Left cardiac atrium (tissue), 4 donors: ENCODE measurements at regions not wholly inside any gene's neighbourhood (a gene's known extent, or its start where the extent isn't known, plus 50 kb on each side); places are given as distances from the start of the nearest gene placed in this dataset.

ENCODE experiments used
- ATAC-seq, 2 donors: fragments of 200-7000 bp; cut with Tn5 transposase; one replicate each; pipeline ENCODE4 v1.9.1; 2020; ENCODE audit warnings: mild to moderate bottlenecking in 2 of 2, moderate library complexity in 2 of 2
- DNase-seq: peaks from one replicate; pipeline ENCODE4 v3.0.0-alpha.2; 2020
- intact Hi-C, 2 donors: fragments of 100-400 bp; cut with DNase I; formaldehyde crosslinking; loops; one replicate each; pipeline versions ENCODE4 v1.14.1 to v1.15.1; 2022 to 2023
- donor health status: DM: no; HTN: yes; CAD: no.
- donor health status: DM: no; HTN: yes; CAD: no; lungs with severe emphysema.
- donor health status: DM: yes; HTN: yes; CAD: no.
- donor health status: Dilated cardiomyopathy.

DNA sequence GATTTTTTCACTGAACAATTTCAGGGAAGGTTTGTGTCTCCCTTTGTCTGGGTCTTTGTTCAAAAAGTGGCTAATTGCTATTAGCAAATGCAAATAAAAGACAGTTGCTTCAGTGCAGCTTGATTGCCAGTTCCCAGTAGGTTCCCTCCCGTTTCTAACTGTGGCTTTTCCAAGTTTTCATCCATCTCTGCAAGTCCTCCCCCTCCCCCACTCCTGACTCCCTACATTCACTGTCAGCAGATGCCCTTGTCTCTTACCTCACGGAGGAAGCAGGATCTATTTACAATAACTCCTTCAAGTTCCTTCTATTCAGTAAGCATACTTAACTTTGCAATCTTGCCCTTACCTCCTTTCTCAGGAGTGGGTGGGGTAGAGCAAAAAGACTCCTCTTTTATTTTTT, 55.4 kb upstream of the SCEL start:
- intact Hi-C loops, result no loop called here
- no peak for ATAC-seq
- DNase-seq, result no peak

DNA sequence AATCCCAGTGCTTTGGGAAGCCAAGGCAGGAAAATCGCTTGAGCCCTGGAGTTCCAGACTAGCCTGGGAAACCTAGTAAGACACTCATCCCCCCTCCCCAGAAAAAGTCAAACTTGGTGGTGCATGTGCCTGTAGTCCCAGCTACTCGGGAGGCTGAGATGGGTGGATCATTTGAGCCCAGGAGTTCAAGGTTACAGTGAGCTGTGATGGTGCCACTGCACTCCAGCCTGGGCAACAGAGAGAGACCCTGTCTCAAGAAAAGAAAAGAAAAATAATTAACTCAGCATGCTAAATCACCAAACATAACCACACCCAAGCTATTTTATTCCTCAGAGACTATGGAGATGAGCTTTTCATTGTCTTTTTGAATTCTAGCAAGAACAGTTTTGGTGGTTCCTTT, 56.2 kb upstream of the SCEL start:
- DNase-seq, result no peak
- intact Hi-C loops, result loop anchor here in 1 of 2 donors (10.0 kb wide), 2 partner anchors 155 to 205 kb away; partner anchors contain the start of gene MYCBP2
- no peak for ATAC-seq

DNA sequence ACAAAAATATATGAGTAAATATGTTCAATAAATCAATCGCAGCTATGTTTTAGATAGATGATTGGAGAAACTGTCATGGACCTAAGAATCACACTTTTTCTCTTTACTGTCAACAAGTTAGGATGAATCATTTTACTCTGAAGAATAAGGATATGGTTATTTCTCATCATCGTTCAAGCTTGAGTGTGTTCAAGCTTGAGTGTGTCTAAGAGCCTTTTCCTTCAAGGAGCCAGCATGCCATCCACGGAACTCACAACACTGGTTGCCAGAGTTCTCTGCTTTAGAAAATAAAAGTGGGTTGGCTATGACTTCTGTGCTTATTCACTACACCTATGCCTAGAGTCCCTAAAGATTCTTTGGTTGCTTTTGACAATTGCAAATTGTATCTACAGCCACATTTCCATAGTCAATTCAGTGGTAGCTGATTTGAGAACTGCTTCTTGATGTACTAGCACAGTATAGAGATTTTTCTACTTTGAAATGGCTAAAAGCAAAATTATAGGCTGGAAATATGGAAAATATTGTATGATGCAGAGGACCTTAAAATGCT, 58.1 kb upstream of the SCEL start:
- intact Hi-C loops, result loop anchor here in 1 of 2 donors (10.0 kb wide), 2 partner anchors 153 to 203 kb away; partner anchors contain the start of gene MYCBP2
- ATAC-seq, result peak in 1 of 2 donors; percentile 18
- DNase-seq, result no peak

DNA sequence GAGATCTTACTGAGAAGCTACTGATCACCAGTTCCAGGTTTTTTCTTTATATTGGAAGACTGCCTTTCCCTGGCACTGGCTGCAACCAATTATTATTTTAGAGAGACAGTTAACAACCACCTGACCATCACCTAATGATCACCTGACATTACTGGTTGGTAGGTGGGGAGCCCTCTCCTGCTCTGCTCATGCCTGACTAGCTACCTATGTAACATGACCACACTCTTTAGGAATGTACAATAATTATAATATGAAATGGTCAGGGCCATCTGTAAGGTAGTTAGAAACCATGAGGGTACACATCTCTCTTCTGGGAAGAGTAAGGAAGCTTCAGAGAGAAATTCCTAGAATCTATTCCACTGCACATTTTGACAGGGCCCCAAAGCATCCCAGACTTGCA, 59.0 kb upstream of the SCEL start:
- intact Hi-C loops, result loop anchor here in 1 of 2 donors (10.0 kb wide), 2 partner anchors 152 to 202 kb away; partner anchors contain the start of gene MYCBP2
- no peak for ATAC-seq
- no peak for DNase-seq

DNA sequence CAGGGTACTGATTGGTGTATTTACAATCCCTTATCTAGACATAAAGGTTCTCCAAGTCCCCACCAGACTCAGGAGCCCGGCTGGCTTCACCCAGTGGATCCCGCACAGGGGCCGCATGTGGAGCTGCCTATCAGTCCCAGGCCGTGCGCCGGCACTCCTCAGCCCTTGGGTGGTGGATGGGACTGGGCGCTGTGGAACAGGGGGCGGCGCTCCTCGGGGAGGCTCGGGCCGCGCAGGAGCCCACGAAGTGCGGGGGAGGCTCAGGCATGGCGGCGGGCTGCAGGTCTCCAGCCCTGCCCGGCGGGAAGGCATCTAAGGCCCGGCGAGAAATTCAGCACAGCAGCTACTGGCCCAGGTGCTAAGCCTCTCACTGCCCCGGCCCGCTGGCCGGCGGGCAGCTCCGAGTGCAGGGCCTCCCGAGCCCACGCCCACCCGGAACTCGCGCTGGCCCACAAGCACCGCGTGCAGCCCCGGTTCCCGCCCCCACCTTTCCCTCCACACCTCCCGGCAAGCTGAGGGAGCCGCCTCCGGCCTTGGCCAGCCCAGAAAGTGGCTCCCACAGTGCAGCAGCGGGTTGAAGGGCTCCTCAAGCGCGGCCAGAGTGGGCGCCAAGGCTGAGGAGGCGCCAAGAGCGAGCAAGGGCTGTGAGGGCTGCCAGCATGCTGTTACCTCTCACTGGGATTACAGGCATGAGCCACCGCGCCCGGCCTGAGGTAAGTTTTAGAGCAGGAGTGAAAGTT, 60.0 kb upstream of the SCEL start:
- DNase-seq (no peak), ATAC-seq (no peak)
- intact Hi-C loops, result loop anchor here in 1 of 2 donors (10.0 kb wide), 2 partner anchors 151 to 201 kb away; partner anchors contain the start of gene MYCBP2

DNA sequence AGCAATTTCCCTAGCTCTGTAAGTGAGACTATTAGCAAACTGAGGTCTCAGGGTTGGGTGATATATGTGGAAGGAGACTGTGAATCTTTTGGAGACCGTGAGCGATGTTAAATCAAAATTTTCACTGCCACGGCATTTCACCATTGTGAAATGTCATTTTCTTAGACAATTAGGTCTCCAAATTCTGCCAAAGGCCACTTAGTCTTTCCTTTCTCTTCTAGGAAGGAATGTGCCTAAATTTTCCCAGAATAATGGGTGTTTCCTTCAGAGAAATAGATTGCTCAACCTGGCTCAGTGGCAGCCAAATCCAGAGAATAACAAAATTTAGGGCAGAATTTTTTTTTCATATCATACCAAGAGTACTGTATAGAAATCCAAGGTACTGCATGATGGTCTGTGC, 64.5 kb upstream of the SCEL start:
- intact Hi-C loops, result loop anchor here in 1 of 2 donors (10.0 kb wide), 2 partner anchors 146 to 196 kb away; partner anchors contain the start of gene MYCBP2
- DNase-seq, result no peak
- peak in 1 of 2 donors; percentile 27 for ATAC-seq

DNA sequence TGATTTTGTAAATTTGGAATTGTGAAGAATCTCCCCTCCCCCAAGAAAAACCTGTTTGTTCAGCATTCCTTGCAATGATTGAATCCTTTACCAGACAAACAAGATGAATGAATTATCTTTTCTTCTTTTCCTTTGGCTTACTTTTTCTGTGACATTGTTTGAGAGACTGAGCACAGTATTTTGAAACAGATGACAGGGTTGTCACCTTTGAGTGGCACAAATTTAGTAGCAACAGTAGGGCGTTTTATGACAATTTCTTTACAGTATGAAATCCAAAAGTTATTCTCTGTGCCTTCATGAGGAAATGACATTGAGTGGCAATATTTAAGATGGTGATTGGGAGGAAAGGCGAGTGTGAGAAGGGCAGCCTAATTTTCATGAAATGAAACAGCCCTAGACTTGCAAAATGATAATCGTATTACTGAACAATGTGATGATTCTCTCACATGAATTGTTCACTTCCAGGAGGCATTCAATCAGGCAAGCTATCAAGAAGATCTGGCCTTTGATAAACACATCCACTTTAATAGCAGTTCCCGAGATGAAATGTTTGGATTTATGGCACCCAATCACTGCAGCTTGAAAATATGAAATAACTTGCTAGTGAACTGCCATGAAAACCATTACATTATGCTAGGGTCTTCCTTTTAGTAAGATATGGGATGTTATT, 68.6 kb upstream of the SCEL start:
- intact Hi-C loops, result no loop called here
- no peak for DNase-seq
- no peak for ATAC-seq

DNA sequence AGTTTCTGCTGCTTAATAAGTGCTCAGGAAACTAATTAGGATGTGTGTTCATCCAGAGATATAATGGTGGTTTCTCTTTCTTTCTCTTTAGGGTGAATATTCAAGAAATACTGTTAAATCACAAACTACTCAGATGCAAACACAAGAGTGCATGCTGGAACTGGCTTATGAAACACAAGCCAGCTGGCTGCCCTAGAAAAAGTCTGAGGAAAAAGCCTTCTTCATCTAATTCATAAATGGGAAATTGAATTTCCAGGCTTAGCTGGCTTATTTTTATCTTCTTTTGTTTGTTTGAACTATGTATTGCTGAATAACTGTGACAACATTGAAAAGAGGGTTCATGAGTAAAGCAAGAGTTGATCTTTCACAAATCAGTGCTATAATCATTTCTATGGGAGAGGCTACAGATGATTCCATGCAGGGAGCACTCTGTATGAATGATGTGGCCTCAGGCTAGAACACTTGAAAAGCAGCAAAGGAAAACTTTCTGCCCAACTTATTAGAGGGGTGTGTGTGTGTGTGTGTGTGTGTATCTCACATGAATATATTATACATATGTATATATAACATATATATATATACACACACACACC, 69.8 kb upstream of the SCEL start:
- no peak for ATAC-seq
- intact Hi-C loops, result no loop called here
- DNase-seq, result no peak

DNA sequence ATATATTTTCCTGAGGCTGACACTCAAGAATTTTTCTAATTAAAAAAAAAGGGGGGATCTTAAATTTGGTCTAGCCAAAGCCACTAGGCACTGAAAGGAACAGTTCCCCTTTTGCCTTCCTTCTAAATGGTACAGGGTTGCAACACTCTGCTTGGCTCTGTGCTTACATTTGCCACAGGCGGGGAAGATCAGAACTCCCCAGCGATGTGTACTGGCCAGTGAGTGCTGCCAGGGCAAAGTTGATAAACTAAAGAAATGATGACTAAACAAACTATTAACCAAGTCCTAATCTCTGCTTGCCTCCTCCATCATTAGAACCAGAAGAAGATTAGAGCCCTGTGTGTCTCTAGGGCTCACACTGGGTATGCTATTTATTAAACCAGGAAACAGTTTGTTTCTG, 75.3 kb upstream of the SCEL start:
- intact Hi-C loops, result no loop called here
- ATAC-seq (peak; percentile 93 to 97), DNase-seq (peak; percentile 61)

DNA sequence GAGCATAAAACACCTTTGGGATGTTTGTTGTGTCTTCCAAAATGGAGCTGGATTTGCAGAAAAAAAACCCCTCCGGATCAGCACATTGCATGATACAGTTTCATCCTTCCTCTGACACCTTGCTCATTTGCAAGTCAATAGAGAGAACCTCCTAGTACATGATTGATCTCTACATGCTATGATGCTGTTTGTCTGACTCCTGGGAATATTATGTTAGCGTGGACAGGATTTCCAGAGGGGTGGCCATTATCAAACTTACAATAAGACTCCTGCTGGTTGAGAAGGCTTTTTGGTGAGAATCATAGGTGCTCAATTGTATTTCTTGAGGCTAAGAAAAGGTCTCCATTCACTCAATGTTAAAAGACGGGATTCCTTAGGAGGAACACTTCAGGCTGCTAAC, 75.9 kb upstream of the SCEL start:
- no peak for ATAC-seq
- intact Hi-C loops, result no loop called here
- DNase-seq, result no peak

DNA sequence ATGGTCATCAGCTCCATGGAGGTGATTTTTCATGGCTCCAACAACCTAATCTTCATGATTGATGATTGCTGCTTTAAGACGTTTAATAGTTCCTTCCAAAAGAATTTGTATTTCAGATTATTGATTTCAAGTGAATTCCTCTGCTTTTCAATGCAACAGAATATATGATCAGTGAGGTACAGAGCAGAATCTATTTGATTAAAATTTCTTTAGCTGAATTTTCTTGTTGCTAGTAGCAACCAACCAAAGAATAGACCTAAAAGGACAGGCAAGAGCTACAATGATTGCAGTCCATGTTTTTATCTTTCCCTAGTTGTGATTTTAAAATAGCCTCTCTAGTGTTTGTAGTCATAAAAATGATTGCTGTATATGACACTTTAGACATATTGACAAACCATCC, 76.8 kb upstream of the SCEL start:
- intact Hi-C loops, result no loop called here
- ATAC-seq (no peak), DNase-seq (no peak)

DNA sequence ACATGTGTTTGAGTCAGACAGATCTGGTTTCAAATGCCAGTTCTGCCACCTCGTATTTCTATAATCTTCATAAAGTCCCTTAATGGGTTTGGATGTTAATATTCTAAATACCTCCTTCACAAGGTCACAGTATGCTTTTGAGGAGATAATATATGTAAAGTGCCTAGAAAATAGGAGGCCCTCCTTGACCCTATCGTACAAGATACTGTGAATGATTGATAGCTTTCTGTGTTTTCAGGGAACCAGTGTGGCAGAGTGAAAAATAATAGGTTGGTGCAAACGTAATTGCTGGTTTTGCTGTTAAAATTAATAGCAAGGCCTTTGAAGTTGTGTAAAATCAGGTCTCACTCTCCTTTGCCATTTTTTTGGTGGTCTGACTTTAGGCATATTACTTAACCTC, 77.5 kb upstream of the SCEL start:
- intact Hi-C loops, result no loop called here
- no peak for ATAC-seq

DNA sequence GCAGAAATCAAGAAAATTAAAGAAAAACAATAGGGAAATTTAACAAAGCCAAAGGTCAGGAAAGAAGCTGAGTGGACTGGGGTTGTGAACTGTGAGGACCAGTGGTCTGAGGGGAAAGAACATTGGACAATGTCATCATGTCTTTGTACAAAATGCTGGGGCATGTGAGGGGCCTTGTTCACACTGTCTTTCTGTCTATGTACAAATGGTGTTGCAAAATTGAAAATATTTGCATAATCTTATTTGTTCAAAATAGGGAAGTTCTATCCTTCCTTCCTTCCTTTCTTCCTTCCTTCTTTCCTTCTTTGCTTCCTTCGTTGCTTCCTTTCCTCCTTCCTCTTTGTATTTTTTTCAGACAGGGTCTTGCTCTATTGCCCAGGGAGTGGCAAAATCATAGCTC, 79.2 kb upstream of the SCEL start:
- intact Hi-C loops, result no loop called here
- no peak for ATAC-seq

More for the DNA sequence above, 77.5 kb upstream of the SCEL start:
- no peak for DNase-seq

DNA sequence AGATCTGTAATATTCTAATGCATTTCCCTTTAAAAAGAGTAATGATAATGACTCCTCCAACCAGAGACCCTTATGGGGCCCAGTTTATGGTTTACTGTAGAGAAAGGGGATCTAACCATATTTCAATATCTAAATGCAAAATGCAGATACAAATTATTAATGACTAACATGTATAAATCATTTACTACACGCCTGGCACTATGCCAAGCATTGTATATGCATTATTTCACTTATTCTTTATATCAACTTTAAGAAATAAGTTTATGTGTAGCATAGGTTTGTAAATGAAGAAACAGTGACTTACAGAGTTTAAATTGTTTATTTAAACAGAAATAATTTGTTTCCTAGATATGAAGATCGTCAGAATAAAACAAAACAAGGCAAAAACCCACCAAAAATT, 86.2 kb upstream of the SCEL start:
- intact Hi-C loops, result no loop called here
- DNase-seq, result no peak
- no peak for ATAC-seq

More for the DNA sequence above, 79.2 kb upstream of the SCEL start:
- DNase-seq, result no peak

DNA sequence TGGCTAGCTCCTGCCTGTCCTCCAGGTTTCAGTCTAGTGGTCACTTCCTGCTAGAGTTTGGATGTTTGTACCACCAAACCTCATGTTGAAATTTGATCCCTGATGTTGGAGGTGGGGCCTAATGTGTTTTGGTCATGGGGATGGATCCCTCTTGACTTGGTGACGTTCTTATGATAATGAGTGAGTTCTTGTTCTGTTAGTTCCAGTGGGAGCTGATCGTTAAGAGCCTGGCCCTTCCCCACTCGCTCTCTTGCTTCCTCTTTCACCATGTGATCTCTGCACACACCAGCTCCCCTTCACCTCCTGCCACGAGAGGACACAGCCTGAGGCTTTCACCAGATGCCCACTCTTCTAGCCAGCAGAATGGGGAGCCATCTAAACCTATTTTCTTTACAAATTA, 86.8 kb upstream of the SCEL start:
- intact Hi-C loops, result no loop called here
- DNase-seq (no peak), ATAC-seq (peak in 1 of 2 donors; percentile 14)

DNA sequence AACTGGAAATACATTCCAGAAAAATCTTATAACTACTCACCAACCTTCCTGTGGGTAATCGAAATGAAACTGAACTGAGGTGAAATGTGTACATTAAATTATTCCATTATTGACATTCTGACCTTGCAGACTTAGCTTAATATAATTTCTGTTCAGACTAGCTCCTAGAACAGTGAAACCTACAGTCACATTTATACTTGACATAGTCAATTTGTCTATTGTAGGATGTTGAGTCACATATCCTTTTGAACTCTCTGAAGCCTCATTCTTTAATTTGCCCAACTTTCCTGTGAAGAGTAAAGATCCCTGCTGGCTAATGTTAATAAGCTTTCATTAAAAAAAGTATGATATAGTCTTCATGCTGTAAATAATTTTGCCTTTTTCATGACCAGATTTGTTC, 92.0 kb upstream of the SCEL start:
- no peak for DNase-seq
- no peak for ATAC-seq
- intact Hi-C loops, result no loop called here

DNA sequence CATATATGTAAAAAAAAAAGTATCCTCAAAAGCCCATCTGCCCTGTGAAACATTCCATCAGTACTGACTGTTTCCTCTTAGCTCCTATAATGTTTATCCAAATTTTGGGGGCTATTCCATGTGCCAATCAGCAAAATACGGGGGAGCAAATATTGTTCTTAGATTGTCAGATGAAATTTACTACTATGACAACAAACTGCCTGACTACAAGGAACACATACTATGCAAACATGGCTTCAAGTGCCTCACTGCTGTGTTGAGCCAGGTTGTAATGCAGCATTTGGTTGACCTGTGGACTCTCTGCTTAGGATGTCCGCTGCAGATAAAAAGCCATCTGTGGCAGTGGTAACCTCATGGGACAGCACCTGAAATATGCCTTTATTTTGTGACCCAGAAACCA, 98.2 kb upstream of the SCEL start:
- DNase-seq (no peak), ATAC-seq (no peak)
- intact Hi-C loops, result no loop called here

DNA sequence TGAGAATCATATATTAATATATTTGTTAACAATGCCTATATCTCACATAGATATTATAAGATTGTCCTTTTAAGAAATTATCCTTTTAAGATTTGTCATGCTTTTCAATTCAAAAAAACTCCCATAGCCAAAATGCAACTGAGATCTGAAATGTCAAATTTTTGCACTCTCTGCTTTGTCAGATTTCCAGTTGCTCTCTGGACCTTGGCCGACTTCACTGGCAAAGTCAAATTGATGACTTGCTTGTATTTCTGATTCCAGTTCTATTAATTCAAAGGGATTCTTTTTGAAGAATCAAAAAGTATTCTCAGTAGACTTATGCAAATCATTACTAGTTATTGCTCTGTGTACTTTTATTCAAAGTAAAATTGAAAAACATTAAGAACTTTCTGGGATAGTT, 101.2 kb upstream of the SCEL start:
- no peak for DNase-seq
- intact Hi-C loops, result no loop called here
- ATAC-seq, result no peak

DNA sequence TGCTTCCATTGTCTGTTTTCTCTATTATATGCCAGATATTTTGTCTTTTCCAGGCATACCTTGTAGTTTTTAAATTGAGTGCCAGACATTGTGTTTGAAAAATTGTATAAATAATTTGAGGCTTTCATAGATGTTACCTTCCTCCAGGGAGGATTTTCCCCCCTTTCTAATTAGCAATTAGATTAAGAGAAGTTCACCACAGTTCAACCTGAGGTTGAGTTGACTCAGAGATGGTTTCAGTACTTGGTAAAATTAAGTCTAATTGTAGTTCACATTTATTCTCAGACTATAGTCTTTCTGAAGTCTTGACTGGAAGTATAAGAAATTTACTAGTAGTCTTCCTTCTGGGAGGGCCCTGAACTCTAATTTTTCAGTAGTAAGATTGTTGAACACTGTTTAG, 104.1 kb upstream of the SCEL start:
- intact Hi-C loops, result no loop called here
- DNase-seq, result no peak
- ATAC-seq, result no peak

DNA sequence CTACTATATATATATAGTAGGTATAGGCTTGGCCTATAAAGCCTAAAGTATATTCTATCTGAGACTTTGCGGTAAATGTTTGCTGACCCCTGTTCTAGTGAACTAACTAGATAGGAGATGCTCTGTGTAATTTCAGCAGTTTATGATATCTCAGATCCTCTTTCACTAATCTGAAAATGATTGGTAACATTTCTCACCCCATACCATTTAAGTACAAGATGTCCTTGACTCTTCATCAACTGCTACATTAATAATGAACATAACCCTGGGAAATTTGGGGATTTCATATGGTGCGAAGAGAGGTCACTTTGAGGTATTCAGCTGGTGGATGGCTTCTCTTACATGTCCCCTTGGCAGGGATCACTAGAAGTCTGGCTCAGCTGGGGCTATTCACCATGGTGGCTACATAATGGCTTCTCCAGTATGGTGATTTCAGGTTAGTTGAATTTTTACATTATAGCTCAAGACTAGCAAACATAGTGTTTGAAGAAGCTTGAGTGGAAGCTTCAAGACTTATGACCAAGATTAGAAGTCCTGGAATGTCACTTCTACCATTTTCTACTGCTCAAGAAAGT, 103.6 kb upstream of the MYCBP2 start:
- ATAC-seq, result no peak
- intact Hi-C loops, result no loop called here
- no peak for DNase-seq
